ENCODE measurements at regions not wholly inside any gene's neighbourhood (a gene's known extent, or its start where the extent isn't known, plus 50 kb on each side); places are given as distances from the start of the nearest gene placed in this dataset.

GRCh38 chr5:120843390-120843980 lies 379.4 kb downstream of the PRR16 start:
- no peak for DNase-seq (ENCODE audit: low spot score)
- no peak overlapping the region for H3K4me3 Mint-ChIP-seq
- no peaks in the 10 kb centered on the region for H3K27me3 Mint-ChIP-seq (ENCODE audit: low read depth)
- H3K36me3 Mint-ChIP-seq (ENCODE audit: low read depth), result no peaks in the 10 kb centered on the region
- no peak overlapping the region for H3K27ac Mint-ChIP-seq
- no peaks in the 10 kb centered on the region for H3K4me1 Mint-ChIP-seq (ENCODE audit: low read depth)
- H3K9me3 Mint-ChIP-seq, result no peaks in the 10 kb centered on the region

DNA sequence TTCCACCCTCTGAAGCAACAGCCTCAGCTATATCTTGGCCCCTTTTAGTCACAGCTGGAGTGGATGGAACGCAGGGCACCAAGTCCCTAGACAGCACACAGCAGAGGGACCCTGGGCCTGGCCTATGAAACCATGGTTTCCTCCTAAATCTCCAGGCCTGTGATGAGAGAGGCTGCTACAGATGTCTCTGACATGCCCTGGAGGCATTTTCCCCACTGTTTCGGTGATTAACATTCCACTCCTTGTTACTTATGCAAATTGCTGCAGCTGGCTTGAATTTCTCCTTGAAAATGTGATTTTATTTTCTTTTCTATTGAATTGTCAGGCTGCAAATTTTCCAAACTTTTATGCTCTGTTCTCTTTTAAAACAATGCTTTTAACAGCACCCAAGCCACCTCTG lies 384.8 kb downstream of the PRR16 start:
- Mint-ChIP-seq H3K4me1 (ENCODE audit: low read depth) (no peaks in the 10 kb centered on the region), H3K27ac (no peak overlapping the region), H3K36me3 (ENCODE audit: low read depth) (no peaks in the 10 kb centered on the region), H3K27me3 (ENCODE audit: low read depth) (no peaks in the 10 kb centered on the region), H3K9me3 (no peaks in the 10 kb centered on the region), H3K4me3 (no peak overlapping the region)
- no peak for DNase-seq (ENCODE audit: low spot score)

GRCh38 chr5:120852222-120852860 lies 388.2 kb downstream of the PRR16 start:
- Mint-ChIP-seq H3K4me3 (no peak overlapping the region), H3K4me1 (ENCODE audit: low read depth) (no peaks in the 10 kb centered on the region), H3K27ac (no peak overlapping the region), H3K27me3 (ENCODE audit: low read depth) (no peaks in the 10 kb centered on the region), H3K36me3 (ENCODE audit: low read depth) (no peaks in the 10 kb centered on the region), H3K9me3 (no peaks in the 10 kb centered on the region)
- DNase-seq (ENCODE audit: low spot score), result no peak

GRCh38 chr5:120866997-120867396 lies 402.9 kb downstream of the PRR16 start:
- DNase-seq (ENCODE audit: low spot score), result no peak
- no peak overlapping the region for H3K4me3 Mint-ChIP-seq

DNA sequence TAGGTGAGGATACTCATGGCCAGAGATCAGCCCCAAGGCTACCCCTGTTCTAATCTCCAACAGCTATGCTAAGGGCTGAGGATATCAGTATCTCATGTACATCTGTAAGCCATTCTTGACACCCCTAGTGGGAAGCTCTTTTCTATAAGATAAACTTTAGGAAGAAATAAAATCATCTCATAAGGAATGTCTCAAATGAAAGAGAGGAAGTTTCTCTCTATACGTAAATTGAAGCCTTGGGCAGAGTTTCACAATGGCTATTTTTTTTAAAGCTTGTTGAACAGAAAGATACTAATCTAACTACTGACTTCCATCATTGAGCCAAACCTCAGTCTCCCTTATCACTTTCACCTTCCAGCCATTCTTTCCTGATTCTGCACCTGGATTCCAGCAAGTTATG lies 405.7 kb downstream of the PRR16 start:
- no peak overlapping the region for H3K27ac Mint-ChIP-seq
- no peak overlapping the region for H3K4me3 Mint-ChIP-seq
- no peak for DNase-seq (ENCODE audit: low spot score)
- H3K36me3 Mint-ChIP-seq (ENCODE audit: low read depth), result no peaks in the 10 kb centered on the region
- no peaks in the 10 kb centered on the region for H3K4me1 Mint-ChIP-seq (ENCODE audit: low read depth)
- peaks cover 7% of the 10 kb centered on the region for H3K9me3 Mint-ChIP-seq
- no peaks in the 10 kb centered on the region for H3K27me3 Mint-ChIP-seq (ENCODE audit: low read depth)

More at GRCh38 chr5:120866997-120867396, 402.9 kb downstream of the PRR16 start:
- H3K4me1 Mint-ChIP-seq (ENCODE audit: low read depth), result no peaks in the 10 kb centered on the region
- no peaks in the 10 kb centered on the region for H3K27me3 Mint-ChIP-seq (ENCODE audit: low read depth)
- no peak overlapping the region for H3K27ac Mint-ChIP-seq
- peaks cover 3% of the 10 kb centered on the region for H3K9me3 Mint-ChIP-seq
- H3K36me3 Mint-ChIP-seq (ENCODE audit: low read depth), result no peaks in the 10 kb centered on the region

- Mint-ChIP-seq H3K4me1 (ENCODE audit: low read depth) (no peaks in the 10 kb centered on the region), H3K27ac (no peak overlapping the region), H3K27me3 (ENCODE audit: low read depth) (no peaks in the 10 kb centered on the region)
Observed at GRCh38 chr5:120872297-120872696, 408.2 kb downstream of the PRR16 start.

DNA sequence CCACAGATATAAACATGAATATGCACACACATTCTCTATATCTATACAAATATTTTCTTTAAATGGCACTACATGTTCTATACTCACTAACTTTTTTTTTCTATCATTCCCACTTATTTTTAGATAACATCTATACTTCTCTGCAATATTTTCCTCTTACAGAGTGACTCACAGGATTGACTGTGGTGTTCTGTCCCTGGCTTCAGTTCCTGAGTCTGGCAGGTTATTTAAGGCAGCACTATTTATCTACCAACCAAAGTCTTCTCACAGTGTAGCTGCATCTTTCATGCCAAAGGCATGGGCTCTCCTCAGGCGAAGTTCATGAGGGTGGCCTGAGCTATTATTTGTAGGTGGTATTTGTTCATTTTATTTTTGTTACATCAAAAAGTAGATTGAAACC lies 409.0 kb downstream of the PRR16 start:
- Mint-ChIP-seq H3K4me3 (no peak overlapping the region), H3K27me3 (ENCODE audit: low read depth) (no peaks in the 10 kb centered on the region), H3K9me3 (peaks cover 3% of the 10 kb centered on the region), H3K36me3 (ENCODE audit: low read depth) (no peaks in the 10 kb centered on the region), H3K27ac (no peak overlapping the region), H3K4me1 (ENCODE audit: low read depth) (no peaks in the 10 kb centered on the region)
- no peak for DNase-seq (ENCODE audit: low spot score)

More at GRCh38 chr5:120872297-120872696, 408.2 kb downstream of the PRR16 start:
- H3K36me3 Mint-ChIP-seq (ENCODE audit: low read depth), result no peaks in the 10 kb centered on the region
- DNase-seq (ENCODE audit: low spot score), result no peak
- peaks cover 6% of the 10 kb centered on the region for H3K9me3 Mint-ChIP-seq
- H3K4me3 Mint-ChIP-seq, result no peak overlapping the region

DNA sequence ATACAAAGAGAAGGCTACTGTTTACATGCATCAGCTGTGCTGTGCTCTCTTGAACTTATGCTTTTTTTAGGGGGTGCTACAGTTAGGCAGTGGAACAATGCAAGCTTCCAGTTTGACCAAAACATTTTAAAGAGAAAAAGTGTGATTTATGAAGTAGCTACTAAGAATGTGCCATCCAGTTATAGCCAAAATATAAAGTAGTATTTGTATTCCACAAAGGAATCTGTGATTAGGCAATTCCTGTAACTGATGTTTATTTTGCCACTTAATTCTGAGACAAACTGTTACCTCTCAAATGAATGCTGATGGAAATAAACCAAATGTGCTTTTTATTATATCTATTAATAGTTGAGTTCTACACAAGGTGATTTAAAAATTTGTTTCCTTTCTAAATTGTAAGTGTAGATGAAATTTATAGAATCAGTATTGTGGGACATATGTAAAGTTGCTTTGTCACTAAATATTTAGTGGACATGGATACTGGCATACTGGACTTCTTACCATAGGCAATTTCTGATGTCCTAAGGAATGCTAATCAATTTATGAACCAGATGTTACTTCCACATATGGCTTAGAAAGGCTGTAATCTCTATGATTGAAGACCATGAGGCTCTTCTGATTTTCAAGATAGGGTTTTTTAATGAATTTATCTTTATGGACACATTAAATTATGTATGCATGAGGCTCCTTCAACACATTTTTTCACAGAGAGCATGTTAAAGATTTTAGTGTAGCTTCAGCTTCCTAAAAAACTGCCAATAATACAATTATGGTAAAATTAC lies 410.2 kb downstream of the PRR16 start:
- Mint-ChIP-seq H3K4me3 (no peak overlapping the region), H3K4me1 (ENCODE audit: low read depth) (no peaks in the 10 kb centered on the region), H3K27me3 (ENCODE audit: low read depth) (no peaks in the 10 kb centered on the region), H3K9me3 (peaks cover 3% of the 10 kb centered on the region), H3K36me3 (ENCODE audit: low read depth) (no peaks in the 10 kb centered on the region), H3K27ac (no peak overlapping the region)
- no peak for DNase-seq (ENCODE audit: low spot score)

DNA sequence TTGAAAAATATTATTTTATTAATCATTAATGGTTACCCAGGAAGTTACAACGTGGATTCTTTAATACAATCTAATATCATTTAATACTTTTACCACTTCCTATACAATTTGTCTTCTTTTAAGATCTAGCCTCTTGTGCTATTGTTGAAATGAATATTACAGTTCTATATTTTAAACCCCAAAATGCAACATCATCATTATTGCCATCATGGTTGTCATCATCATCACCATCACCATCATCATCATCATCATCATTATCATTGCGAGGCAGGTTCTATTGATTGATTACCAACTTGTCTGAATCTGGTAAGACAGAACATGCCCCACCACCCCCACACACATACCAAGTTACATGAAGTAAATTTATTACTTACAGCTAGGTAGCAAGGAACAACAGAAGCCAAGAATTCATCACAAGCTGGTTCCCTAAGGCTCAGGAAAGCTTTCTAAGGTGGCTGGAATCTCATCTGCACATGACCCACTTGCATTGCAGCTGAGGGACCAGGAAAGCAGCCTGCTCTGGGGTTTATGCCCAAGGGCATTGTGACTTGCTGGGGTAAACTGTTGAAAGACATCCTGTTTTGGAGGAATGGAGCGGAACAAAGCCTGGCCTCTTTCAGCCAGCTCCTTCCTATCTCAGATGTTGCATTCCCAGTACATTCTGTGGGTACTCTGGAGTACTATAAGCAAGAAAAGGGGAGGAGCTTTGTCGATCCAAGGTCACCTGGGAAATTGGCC lies 418.1 kb downstream of the PRR16 start:
- no peak overlapping the region for H3K27ac Mint-ChIP-seq
- no peak for DNase-seq (ENCODE audit: low spot score)
- no peaks in the 10 kb centered on the region for H3K9me3 Mint-ChIP-seq
- H3K36me3 Mint-ChIP-seq (ENCODE audit: low read depth), result no peaks in the 10 kb centered on the region
- H3K27me3 Mint-ChIP-seq (ENCODE audit: low read depth), result no peaks in the 10 kb centered on the region
- no peaks in the 10 kb centered on the region for H3K4me1 Mint-ChIP-seq (ENCODE audit: low read depth)
- H3K4me3 Mint-ChIP-seq, result no peak overlapping the region

DNA sequence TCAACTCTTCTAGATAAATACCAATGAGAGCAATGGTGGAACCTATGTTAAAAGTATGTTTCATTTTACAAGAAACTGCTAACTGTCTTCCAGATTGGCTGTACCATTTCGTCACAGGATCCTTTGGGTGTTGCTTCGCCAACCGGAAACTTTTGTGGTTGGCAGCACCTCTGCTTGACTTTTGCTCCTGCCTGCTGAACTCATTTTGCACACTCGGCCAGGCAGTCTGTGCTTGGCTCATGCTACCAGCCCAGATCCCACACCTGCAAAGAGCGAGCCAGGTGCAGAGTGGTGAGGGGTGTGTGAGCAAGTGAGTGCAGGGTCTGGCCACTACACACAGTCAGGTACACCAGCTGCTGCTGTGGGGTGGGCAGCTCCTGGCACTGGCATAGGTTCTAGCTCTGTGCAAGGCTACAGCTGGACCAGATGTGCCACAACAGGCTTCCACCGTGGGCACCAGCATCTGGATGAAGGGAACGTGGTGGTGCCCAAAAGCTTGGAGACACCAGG lies 422.3 kb downstream of the PRR16 start:
- Mint-ChIP-seq H3K9me3 (no peaks in the 10 kb centered on the region), H3K27me3 (ENCODE audit: low read depth) (no peaks in the 10 kb centered on the region), H3K4me1 (ENCODE audit: low read depth) (no peaks in the 10 kb centered on the region), H3K27ac (no peak overlapping the region), H3K36me3 (ENCODE audit: low read depth) (no peaks in the 10 kb centered on the region), H3K4me3 (no peak overlapping the region)
- DNase-seq (ENCODE audit: low spot score), result no peak

GRCh38 chr5:120895660-120896059 lies 431.6 kb downstream of the PRR16 start:
- Mint-ChIP-seq H3K9me3 (peaks cover 3% of the 10 kb centered on the region), H3K27me3 (ENCODE audit: low read depth) (no peaks in the 10 kb centered on the region), H3K27ac (no peak overlapping the region), H3K36me3 (ENCODE audit: low read depth) (no peaks in the 10 kb centered on the region), H3K4me3 (no peak overlapping the region), H3K4me1 (ENCODE audit: low read depth) (no peaks in the 10 kb centered on the region)
- no peak for DNase-seq (ENCODE audit: low spot score)

GRCh38 chr5:120901199-120901598 lies 437.1 kb downstream of the PRR16 start:
- no peak for DNase-seq (ENCODE audit: low spot score)
- H3K36me3 Mint-ChIP-seq (ENCODE audit: low read depth), result no peaks in the 10 kb centered on the region
- no peaks in the 10 kb centered on the region for H3K4me1 Mint-ChIP-seq (ENCODE audit: low read depth)
- H3K4me3 Mint-ChIP-seq, result no peak overlapping the region
- H3K9me3 Mint-ChIP-seq, result no peaks in the 10 kb centered on the region
- H3K27ac Mint-ChIP-seq, result no peak overlapping the region
- no peaks in the 10 kb centered on the region for H3K27me3 Mint-ChIP-seq (ENCODE audit: low read depth)

DNA sequence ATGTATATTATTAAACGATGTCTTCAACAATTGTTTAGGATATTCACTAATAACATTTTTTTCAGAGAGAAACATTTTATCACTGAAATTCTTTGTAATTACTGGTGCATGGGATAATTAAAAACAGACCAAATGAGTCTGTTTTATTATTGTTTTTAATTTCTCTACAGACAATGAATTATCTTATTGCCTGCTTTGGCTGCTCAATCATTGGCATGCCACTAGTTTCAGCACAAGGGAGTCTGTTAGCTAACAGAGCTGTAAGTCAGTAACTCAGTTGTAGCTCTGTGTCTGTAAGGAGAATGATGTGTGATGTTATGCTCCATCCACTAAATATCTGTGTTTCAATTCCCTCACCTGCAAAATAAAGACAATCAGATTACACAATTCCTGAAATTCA lies 443.9 kb downstream of the PRR16 start:
- H3K36me3 Mint-ChIP-seq (ENCODE audit: low read depth), result no peaks in the 10 kb centered on the region
- H3K4me1 Mint-ChIP-seq (ENCODE audit: low read depth), result no peaks in the 10 kb centered on the region
- DNase-seq (ENCODE audit: low spot score), result no peak
- H3K27me3 Mint-ChIP-seq (ENCODE audit: low read depth), result no peaks in the 10 kb centered on the region
- H3K9me3 Mint-ChIP-seq, result peaks cover 3% of the 10 kb centered on the region
- H3K27ac Mint-ChIP-seq, result no peak overlapping the region
- H3K4me3 Mint-ChIP-seq, result no peak overlapping the region

DNA sequence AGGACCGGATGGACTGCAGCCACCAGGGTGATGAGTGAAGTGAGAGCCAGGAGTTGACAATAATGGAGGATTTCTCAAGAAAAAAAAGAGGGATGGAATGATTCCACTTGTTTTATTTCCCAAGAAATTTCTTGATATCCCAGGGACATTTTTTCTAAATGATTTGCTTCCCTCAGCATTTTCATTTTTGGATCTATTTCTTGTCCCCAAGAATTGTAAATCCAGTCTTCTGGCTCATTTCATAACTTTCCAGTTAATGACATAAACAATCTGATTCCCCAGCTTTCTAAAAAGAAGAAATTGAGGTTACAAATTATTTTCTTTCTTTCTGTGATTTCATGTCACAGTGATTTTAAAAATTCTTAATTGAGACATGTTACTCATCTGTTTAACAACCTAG lies 446.5 kb downstream of the PRR16 start:
- H3K27ac Mint-ChIP-seq, result no peak overlapping the region
- no peak overlapping the region for H3K4me3 Mint-ChIP-seq
- no peaks in the 10 kb centered on the region for H3K4me1 Mint-ChIP-seq (ENCODE audit: low read depth)
- H3K27me3 Mint-ChIP-seq (ENCODE audit: low read depth), result no peaks in the 10 kb centered on the region
- no peak for DNase-seq (ENCODE audit: low spot score)
- no peaks in the 10 kb centered on the region for H3K36me3 Mint-ChIP-seq (ENCODE audit: low read depth)
- peaks cover 3% of the 10 kb centered on the region for H3K9me3 Mint-ChIP-seq

All from T-helper 2 cell treated with Interferon-gamma antibody and Interleukin-4, amounts not matched to agents 5 μg/mL and 100 μg/mL, for 36 hours (primary cell).